ENCODE measurements at regions not wholly inside any gene's neighbourhood (a gene's known extent, or its start where the extent isn't known, plus 50 kb on each side); places are given as distances from the start of the nearest gene placed in this dataset.
A peak's percentile ranks its signal among the peaks of the same experiment; 100 is the strongest.

- DNase-seq (ENCODE audit: low read depth) = no peak
Measured at GRCh38 chr14:61847861-61848260, 85.6 kb downstream of the SNAPC1 start.

DNA sequence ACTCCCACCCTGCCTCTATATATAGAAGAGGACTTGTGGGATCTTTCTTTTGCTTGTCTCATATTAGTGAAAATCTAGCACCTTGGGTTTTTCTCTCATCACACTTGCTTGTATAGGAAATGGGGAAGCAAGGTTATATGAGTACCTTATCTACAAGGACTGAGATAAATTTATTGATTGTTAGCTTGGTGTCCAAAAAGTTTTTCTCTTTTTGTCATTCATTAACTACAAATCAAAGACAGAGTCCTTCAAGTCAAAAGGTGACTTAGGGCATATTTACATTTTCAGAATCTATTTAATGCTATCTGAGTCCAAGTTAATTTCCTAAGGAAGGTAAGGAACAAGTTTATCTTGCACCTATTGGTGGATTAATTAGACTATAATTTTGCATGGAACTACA, 92.7 kb downstream of the SNAPC1 start:
- no peak for DNase-seq (ENCODE audit: low read depth)

DNA sequence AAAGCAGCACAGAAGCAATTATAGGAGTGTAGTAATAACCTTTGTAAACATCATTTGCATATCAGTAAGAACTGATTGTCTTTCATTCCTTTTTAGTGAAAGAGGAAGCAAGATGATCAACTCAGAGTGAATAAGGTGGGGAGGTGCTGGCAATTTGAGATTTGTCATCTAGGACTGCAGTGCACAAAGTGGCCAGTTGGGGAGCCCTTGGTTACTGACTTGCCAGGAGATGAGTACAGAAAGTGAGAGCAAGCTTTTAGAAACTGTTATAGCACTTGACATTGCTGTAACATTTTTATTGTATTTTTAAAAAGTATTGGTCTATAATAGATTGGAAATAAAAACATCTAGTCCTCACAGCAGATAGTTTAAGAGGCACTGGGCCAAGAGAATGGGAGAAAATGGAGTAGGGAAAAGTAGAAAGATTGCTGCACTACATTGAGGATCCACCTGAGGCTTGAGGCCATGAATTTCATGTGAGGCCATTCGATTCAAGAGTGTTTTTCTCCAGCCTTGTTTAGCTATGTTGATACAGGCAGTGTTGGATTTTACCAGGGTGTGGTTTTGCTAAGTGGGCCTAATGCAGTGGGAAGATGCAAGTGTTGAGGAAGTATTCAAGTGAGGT, 98.2 kb downstream of the SNAPC1 start:
- DNase-seq (ENCODE audit: low read depth) = peak; percentile 59

DNA sequence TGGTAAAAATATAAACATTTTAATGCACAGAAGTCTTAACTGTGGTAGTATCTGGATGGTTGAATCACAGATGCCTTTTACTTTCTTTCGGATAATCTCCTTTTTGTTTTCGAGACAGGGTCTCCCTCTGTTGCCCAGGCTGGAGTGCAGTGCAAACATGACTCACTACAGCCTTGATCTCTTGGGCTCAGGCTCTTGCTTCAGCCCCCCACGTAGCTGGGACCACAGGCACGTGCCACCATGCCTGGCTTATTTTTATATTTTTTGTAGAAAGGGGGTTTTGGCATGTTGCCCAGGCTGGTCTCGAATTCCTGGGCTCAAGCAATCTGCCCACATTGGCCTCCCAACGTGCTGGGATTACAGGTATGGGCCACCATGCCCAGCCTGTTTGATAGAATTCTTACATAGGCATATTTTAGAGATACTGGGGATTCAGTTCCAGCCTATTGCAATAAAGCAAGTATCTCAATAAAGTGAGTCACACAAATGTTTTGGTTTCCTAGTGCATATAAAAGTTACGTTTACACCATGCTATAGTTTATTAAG, 99.2 kb downstream of the SNAPC1 start:
- DNase-seq (ENCODE audit: low read depth) = peak; percentile 79

- no peak for DNase-seq (ENCODE audit: low read depth)
Measured at GRCh38 chr14:61864329-61864898, 102.2 kb downstream of the SNAPC1 start.

DNA sequence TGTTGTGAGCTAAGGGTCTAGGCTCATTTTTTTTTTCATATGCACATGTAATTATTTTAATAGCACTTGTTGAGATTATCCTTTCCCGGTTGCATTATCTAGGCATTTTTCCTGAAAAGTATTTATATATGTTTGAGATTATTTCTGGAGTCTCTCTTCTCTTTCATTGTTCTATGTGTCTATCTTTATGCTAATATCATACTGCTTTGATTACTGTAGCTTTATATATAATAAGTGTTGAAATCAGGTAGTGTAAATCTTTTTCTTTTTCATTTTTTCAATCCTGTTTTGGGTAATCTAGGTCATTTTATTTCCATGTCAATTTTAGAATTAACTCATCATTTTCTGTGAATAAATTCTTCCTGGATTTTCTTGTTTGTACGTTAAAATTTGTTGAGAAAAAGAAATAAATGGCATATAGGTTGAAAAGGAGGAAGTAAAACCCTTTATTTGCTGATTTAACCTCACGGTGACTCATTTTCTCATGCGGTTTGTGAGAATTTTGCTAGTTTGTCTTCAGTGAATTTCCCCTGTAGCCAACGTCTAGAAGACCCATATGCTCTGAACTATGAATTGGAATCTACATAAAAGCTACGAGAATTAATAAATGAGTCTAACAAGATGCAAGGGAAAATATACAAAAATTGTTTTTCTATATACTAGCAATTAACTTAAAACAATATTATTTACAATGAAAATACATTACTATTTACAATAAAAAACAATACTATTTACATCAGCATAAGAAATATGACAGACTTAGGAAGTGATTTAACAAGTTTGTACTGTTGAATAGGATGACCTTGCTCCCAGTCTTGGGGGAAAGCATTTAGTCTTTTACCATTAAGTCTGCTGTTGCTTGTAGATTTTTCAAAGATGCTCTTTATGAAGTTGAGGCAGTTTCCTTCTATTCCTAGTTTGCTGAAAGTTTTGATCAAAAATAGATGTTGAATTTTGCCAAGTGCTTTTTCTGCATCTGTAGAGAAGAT, 105.0 kb downstream of the SNAPC1 start:
- peak; percentile 58 for DNase-seq (ENCODE audit: low read depth)

GRCh38 chr14:61868846-61869245, 106.6 kb downstream of the SNAPC1 start:
- DNase-seq (ENCODE audit: low read depth) = no peak

DNA sequence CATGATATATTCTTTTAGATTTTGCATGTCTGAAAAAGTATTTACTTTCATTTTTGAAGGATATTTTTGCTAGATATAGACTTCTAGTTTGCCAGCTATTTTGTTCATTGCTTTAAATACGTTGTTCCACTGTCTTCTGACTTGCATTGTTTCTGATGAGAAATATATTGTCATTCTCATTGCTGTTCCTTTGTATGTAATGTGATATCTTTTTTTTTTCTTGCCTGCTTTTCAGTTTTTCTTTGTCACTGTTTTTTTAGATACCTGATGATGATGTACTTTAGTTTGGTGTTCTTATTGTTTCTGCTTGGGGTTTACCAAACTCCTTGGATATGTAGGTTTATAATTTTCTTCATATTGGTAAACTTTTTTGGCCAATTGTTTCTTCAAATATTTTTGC, 107.9 kb downstream of the SNAPC1 start:
- DNase-seq (ENCODE audit: low read depth) = no peak

DNA sequence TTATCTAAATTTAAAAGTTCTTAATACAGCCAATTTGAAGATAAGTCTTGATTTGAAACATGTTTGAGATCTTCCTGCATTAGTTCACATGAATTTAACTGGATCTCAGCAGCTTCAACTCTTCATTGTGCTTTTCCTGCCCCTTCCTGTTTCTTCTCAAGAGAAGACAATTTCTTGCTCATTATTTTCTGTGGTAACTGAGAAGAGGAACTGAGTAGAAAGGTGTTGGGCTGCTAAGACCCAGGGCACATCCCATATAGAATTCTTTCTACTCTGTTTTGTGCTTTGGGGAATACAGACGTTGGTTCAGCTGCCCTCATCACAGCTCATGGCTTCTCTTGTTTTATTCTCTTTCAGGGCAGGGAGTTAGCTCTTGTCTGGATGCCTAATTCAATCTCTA, 110.2 kb downstream of the SNAPC1 start:
- no peak for DNase-seq (ENCODE audit: low read depth)

- no peak for DNase-seq (ENCODE audit: low read depth)
Measured at GRCh38 chr14:61875483-61875882, 113.3 kb downstream of the SNAPC1 start.

GRCh38 chr14:61876362-61877034, 114.3 kb downstream of the SNAPC1 start:
- DNase-seq (ENCODE audit: low read depth) = no peak

GRCh38 chr14:61877035-61877390, 114.8 kb downstream of the SNAPC1 start:
- DNase-seq (ENCODE audit: low read depth) = no peak

GRCh38 chr14:61877768-61878167, 115.5 kb downstream of the SNAPC1 start:
- DNase-seq (ENCODE audit: low read depth) = no peak

DNA sequence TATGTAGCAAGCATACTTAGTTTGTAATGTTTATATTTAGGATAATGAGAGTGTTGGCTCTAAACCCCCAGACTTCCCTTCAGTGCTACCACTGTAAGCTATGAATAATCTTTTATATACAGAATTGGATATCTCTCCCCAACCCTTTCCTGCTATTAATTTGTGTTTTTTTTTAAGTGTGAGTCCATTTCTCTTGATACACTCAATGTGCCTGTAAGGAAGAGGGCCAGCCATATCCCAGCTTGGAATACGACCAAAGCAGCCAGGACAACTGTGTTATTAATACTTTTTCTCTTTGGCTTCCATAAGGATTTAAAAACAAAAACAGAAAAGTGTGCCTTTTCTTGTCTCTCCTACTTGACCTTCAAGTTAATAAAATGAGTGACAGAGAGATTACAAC, 116.7 kb downstream of the SNAPC1 start:
- no peak for DNase-seq (ENCODE audit: low read depth)

DNA sequence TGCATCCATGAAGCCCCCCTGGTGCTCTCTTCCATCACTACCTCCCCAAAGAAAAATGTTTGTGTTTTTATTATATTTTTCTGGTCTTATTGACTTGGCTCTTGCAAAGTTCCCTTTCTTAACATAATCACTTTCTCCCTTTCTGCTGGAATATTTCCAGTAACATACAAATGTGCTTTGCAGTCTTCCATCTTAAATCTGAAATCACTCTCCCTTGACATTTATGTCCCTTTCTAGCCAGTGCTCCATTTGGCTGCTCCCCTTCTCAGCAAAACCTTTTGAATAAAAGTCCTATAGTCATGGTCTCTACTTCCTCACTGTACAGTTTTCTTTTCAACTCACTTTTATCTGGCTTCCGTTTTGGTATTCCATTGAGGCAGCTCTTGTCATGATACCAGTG, 118.8 kb downstream of the SNAPC1 start:
- no peak for DNase-seq (ENCODE audit: low read depth)

- DNase-seq (ENCODE audit: low read depth) = no peak
Measured at GRCh38 chr14:61884711-61885110, 122.5 kb downstream of the SNAPC1 start.

DNA sequence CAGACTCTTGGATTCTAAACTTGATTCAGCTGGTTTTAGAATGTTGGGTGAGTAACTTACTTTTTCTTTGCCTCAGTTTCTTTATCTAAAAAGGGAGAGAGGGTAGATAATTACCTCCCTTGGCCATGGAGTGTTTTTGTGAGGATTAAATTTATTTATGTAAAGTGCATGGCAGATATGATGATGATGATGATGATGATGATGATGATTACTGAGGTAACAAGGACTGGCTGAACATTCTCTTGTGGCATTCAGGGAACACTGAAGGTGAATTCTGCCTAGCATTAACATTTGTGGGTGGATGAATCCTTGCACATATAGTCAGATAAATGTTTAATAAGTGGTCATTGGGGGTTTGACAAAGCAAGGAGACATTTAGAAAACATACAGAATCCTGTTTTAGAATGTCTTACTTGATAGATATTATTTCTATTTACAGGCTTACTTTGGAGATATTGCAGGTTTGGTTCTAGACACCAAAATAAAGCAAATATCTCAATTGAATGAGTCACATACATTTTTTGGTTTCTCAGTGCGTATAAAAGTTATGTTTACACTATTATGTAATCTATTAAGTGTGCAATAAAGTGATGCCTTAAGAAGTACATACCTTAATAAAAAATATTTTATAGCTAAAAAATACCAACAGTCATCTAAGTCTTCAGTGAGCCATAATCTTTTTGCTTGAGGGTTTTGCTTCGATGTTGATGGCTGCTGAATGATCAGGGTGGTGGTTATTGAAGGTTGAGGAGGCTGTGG, 123.2 kb downstream of the SNAPC1 start:
- DNase-seq (ENCODE audit: low read depth) = no peak

DNA sequence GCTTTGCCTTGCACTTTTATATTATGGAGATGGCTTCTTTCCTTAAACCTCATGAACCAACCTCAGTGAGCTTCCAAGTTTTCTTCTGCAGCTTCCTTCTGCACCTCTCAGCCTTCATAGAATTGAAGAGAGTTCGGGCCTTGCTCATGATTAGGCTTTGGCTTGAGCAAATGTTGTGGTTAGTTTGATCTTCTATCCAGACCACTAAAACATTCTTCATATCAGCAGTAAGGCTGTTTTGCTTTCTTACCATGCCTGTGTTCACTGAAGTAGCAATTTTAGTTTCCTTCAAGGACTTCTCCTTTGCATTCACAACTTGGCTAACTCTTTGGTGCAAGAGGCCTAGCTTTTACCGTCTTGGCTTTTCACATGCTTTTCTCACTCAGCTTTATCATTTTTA, 125.4 kb downstream of the SNAPC1 start:
- DNase-seq (ENCODE audit: low read depth) = peak; percentile 18

GRCh38 chr14:61889914-61890351, 127.7 kb downstream of the SNAPC1 start:
- DNase-seq (ENCODE audit: low read depth) = peak; percentile 9

- DNase-seq (ENCODE audit: low read depth) = peak; percentile 59
Measured at GRCh38 chr14:61891170-61891569, 128.9 kb downstream of the SNAPC1 start.

DNA sequence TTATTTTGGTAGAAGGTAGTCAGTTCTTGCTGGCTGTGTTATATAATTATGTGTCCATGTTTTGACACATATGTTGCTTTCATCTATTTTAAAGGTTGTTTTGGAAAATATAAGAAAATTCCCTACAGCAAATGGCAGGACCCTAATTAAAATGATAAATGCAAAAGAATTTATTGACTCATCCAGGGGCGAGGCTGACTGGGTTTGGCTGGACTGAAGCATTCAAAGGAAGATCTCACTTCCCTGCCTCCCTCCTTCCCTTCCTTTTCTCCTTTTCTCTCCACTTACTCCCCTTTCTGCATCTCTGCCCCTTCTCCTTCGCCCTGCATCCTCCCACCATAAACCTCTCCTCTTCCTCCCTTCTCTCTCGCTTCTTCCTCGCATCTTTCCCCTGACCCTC, 129.6 kb downstream of the SNAPC1 start:
- peak; percentile 13 for DNase-seq (ENCODE audit: low read depth)
